DLD1 (cell line): ENCODE measurements at regions not wholly inside any gene's neighbourhood (a gene's known extent, or its start where the extent isn't known, plus 50 kb on each side); places are given as distances from the start of the nearest gene placed in this dataset.
"Not testable (repeated sequence)": the region's sequence is repeated elsewhere in the genome, so short reads cannot be mapped to it uniquely, and the experiment has no call there.

Experiments
- in situ Hi-C: cut with HindIII; loops from 2 replicates; pipeline ENCODE4 v1.10.0; 2017; ENCODE audit warnings: low sequenced_read_pairs

GRCh38 chr4:55028196-55028595 lies 97.2 kb downstream of the KDR start:
- in situ Hi-C loops = no loop called here

GRCh38 chr4:55027596-55027995 lies 97.8 kb downstream of the KDR start:
- in situ Hi-C loops = no loop called here

- in situ Hi-C loops = not testable (repeated sequence)
Measured at GRCh38 chr4:55025456-55025855, 99.9 kb downstream of the KDR start.

- in situ Hi-C loops = no loop called here
Measured at GRCh38 chr4:55023030-55023429, 102.4 kb downstream of the KDR start.

- in situ Hi-C loops = no loop called here
Measured at GRCh38 chr4:55021214-55021613, 104.2 kb downstream of the KDR start.

GRCh38 chr4:55020131-55020530 lies 105.3 kb downstream of the KDR start:
- in situ Hi-C loops = no loop called here

GRCh38 chr4:55018978-55019377 lies 106.4 kb downstream of the KDR start:
- in situ Hi-C loops = no loop called here

GRCh38 chr4:55018521-55018920 lies 106.9 kb downstream of the KDR start:
- in situ Hi-C loops = no loop called here

GRCh38 chr4:55017406-55017805 lies 108.0 kb downstream of the KDR start:
- in situ Hi-C loops = no loop called here

GRCh38 chr4:55016131-55016530 lies 109.3 kb downstream of the KDR start:
- in situ Hi-C loops = no loop called here

GRCh38 chr4:55014876-55015275 lies 110.5 kb downstream of the KDR start:
- in situ Hi-C loops = no loop called here

GRCh38 chr4:55013431-55013955 lies 111.9 kb downstream of the KDR start:
- in situ Hi-C loops = no loop called here

- in situ Hi-C loops = no loop called here
Measured at GRCh38 chr4:55012363-55013230, 112.8 kb downstream of the KDR start.

GRCh38 chr4:55011761-55012160 lies 113.6 kb downstream of the KDR start:
- in situ Hi-C loops = no loop called here

- in situ Hi-C loops = no loop called here
Measured at GRCh38 chr4:55010550-55010949, 114.8 kb downstream of the KDR start.

- in situ Hi-C loops = no loop called here
Measured at GRCh38 chr4:55008166-55009056, 117.0 kb downstream of the KDR start.

GRCh38 chr4:55005910-55006309 lies 119.5 kb downstream of the KDR start:
- in situ Hi-C loops = no loop called here

- in situ Hi-C loops = no loop called here
Measured at GRCh38 chr4:55004831-55005230, 120.6 kb downstream of the KDR start.

GRCh38 chr4:55002431-55002830 lies 123.0 kb downstream of the KDR start:
- in situ Hi-C loops = no loop called here

- in situ Hi-C loops = no loop called here
Measured at GRCh38 chr4:55001538-55001937, 123.9 kb downstream of the KDR start.

- in situ Hi-C loops = no loop called here
Measured at GRCh38 chr4:54999003-54999402, 126.4 kb downstream of the KDR start.
